SK-N-SH treated with all-trans-retinoic acid at 6 μM for 48 hours (cell line): ENCODE measurements at regions not wholly inside any gene's neighbourhood (a gene's known extent, or its start where the extent isn't known, plus 50 kb on each side); places are given as distances from the start of the nearest gene placed in this dataset.

Experiments
- ATAC-seq: fragments of 200-7000 bp; cut with Tn5 transposase; 3 replicates; pipeline ENCODE4 v1.9.1; 2020; ENCODE audit warnings: mild to moderate bottlenecking, moderate library complexity
- ARNTL ChIP-seq: fragments of 450-650 bp; formaldehyde crosslinking; IDR thresholded peaks from 2 replicates; pipeline ENCODE4 v1.5.0; 2020; ENCODE audit warnings: low read depth, mild to moderate bottlenecking, moderate library complexity, borderline replicate concordance
- CREB5 ChIP-seq: fragments of 250-450 bp; sonication (Bioruptor Pico); IDR thresholded peaks from 2 replicates; pipeline ENCODE4 v1.5.1; 2020; ENCODE audit warnings: low read depth, mild to moderate bottlenecking, moderate library complexity
- CSRNP3 ChIP-seq: fragments of 250-450 bp; sonication (Bioruptor Pico); IDR thresholded peaks from 2 replicates; pipeline ENCODE4 v1.5.1; 2021; ENCODE audit warnings: mild to moderate bottlenecking, moderate library complexity
- GLIS3 ChIP-seq: fragments of 250-450 bp; sonication (Bioruptor Pico); IDR thresholded peaks from 2 replicates; pipeline ENCODE4 v1.5.0; 2020; ENCODE audit warnings: mild to moderate bottlenecking, moderate library complexity
- ISL1 ChIP-seq: fragments of 250-450 bp; sonication (Bioruptor Pico); IDR thresholded peaks from 2 replicates; pipeline ENCODE4 v2.1.2; 2022; ENCODE audit warnings: mild to moderate bottlenecking, moderate library complexity
- PATZ1 ChIP-seq: fragments of 250-450 bp; sonication (Bioruptor Pico); IDR thresholded peaks from 2 replicates; pipeline ENCODE4 v1.8.0; 2020; ENCODE audit warnings: mild to moderate bottlenecking, moderate library complexity, borderline replicate concordance
- POU6F1 ChIP-seq: fragments of 250-450 bp; sonication (Bioruptor Pico); IDR thresholded peaks from 2 replicates; pipeline ENCODE4 v1.8.0; 2021; ENCODE audit warnings: low read depth, mild to moderate bottlenecking, moderate library complexity, borderline replicate concordance
- PPARA ChIP-seq: fragments of 250-450 bp; sonication (Bioruptor Pico); IDR thresholded peaks from 2 replicates; pipeline ENCODE4 v1.5.0; 2020; ENCODE audit warnings: mild to moderate bottlenecking, borderline replicate concordance
- RARB ChIP-seq: fragments of 250-450 bp; sonication (Bioruptor Pico); IDR thresholded peaks from 2 replicates; pipeline ENCODE4 v1.8.0; 2021; ENCODE audit warnings: mild to moderate bottlenecking, moderate library complexity
- TCF4 ChIP-seq: fragments of 250-450 bp; sonication (Bioruptor Pico); IDR thresholded peaks from 2 replicates; pipeline ENCODE4 v1.8.0; 2021; ENCODE audit warnings: mild to moderate bottlenecking, moderate library complexity, borderline replicate concordance
- TOX ChIP-seq: fragments of 250-450 bp; sonication (Bioruptor Pico); IDR thresholded peaks from 2 replicates; pipeline ENCODE4 v1.8.0; 2021; ENCODE audit warnings: mild to moderate bottlenecking, moderate library complexity, borderline replicate concordance
- TSHZ2 ChIP-seq: fragments of 250-450 bp; sonication (Bioruptor Pico); IDR thresholded peaks from 2 replicates; pipeline ENCODE4 v1.5.0; 2020; ENCODE audit warnings: mild to moderate bottlenecking, moderate library complexity
- ZC3H10 ChIP-seq: fragments of 250-450 bp; sonication (Bioruptor Pico); IDR thresholded peaks from 2 replicates; pipeline ENCODE4 v1.5.1; 2021; ENCODE audit warnings: mild to moderate bottlenecking, moderate library complexity
- ZFP3 ChIP-seq: fragments of 250-450 bp; sonication (Bioruptor Pico); IDR thresholded peaks from 2 replicates; pipeline ENCODE4 v1.5.0; 2020; ENCODE audit warnings: mild to moderate bottlenecking, moderate library complexity
- ZFP30 ChIP-seq: fragments of 450-650 bp; formaldehyde crosslinking; IDR thresholded peaks from 2 replicates; pipeline ENCODE4 v1.5.0; 2022; ENCODE audit warnings: mild to moderate bottlenecking, moderate library complexity
- ZNF565 ChIP-seq: fragments of 450-650 bp; formaldehyde crosslinking; conservative IDR thresholded peaks from 2 replicates; pipeline ENCODE4 v1.5.0; 2020; ENCODE audit warnings: low read depth, mild to moderate bottlenecking, moderate library complexity
- ZNF8 ChIP-seq: fragments of 450-650 bp; formaldehyde crosslinking; IDR thresholded peaks from 2 replicates; pipeline ENCODE4 v1.5.0; 2020; ENCODE audit warnings: mild to moderate bottlenecking, moderate library complexity

- ATAC-seq = no peak
- TF ChIP-seq POU6F1 (no peak), ISL1 (no peak), ZFP3 (CRISPR knock-in tag) (no peak), ARNTL (CRISPR knock-in tag) (no peak), TOX (CRISPR knock-in tag) (no peak), TSHZ2 (CRISPR knock-in tag) (no peak), ZNF8 (CRISPR knock-in tag) (no peak), CREB5 (CRISPR knock-in tag) (no peak), RARB (CRISPR knock-in tag) (no peak), ZNF565 (no peak), CSRNP3 (CRISPR knock-in tag) (no peak)
Observed at GRCh38 chr2:125567100-125567499, 1088.9 kb upstream of the GYPC start.

- no peak for ATAC-seq
- no peak for TF ChIP-seq RARB (CRISPR knock-in tag)
- TF ChIP-seq GLIS3 (CRISPR knock-in tag) = no peak
- TF ChIP-seq TSHZ2 (CRISPR knock-in tag) = no peak
- no peak for TF ChIP-seq CSRNP3 (CRISPR knock-in tag)
Observed at GRCh38 chr2:125572660-125573059, 1083.3 kb upstream of the GYPC start.

- TF ChIP-seq ISL1 (no peak), TCF4 (no peak), ZFP30 (no peak)
- ATAC-seq = no peak
Observed at GRCh38 chr2:125573432-125573831, 1082.5 kb upstream of the GYPC start.

- ATAC-seq = no peak
- no peak for TF ChIP-seq ZNF8 (CRISPR knock-in tag)
- TF ChIP-seq CSRNP3 (CRISPR knock-in tag) = no peak
- TF ChIP-seq ZFP3 (CRISPR knock-in tag) = no peak
- no peak for TF ChIP-seq ZC3H10 (CRISPR knock-in tag)
- TF ChIP-seq ISL1 = no peak
- TF ChIP-seq PATZ1 (CRISPR knock-in tag) = no peak
- no peak for TF ChIP-seq TSHZ2 (CRISPR knock-in tag)
- no peak for TF ChIP-seq TOX (CRISPR knock-in tag)
- TF ChIP-seq PPARA (CRISPR knock-in tag) = no peak
Observed at GRCh38 chr2:125576558-125576957, 1079.4 kb upstream of the GYPC start.
